NCI-H2171 (cell line): ENCODE measurements at regions not wholly inside any gene's neighbourhood (a gene's known extent, or its start where the extent isn't known, plus 50 kb on each side); places are given as distances from the start of the nearest gene placed in this dataset.
"Not testable (repeated sequence)": the region's sequence is repeated elsewhere in the genome, so short reads cannot be mapped to it uniquely, and the experiment has no call there.

Experiments used
- DNase-seq: peaks from one replicate; lab custom pipeline; 2025; lab: John Stamatoyannopoulos, UW

GRCh38 chr19:37303591-37304171, 67.2 kb upstream of the ZNF527 start:
- DNase-seq, result no peak

- DNase-seq, result peak; percentile 60
These were observed 66.6 kb upstream of the ZNF527 start for GRCh38 chr19:37304190-37304883.

GRCh38 chr19:37304884-37305255, 66.0 kb upstream of the ZNF527 start:
- DNase-seq, result no peak

GRCh38 chr19:37306383-37306963, 64.4 kb upstream of the ZNF527 start:
- no peak for DNase-seq

- DNase-seq, result no peak
These were observed 60.9 kb upstream of the ZNF527 start for GRCh38 chr19:37309834-37310575.

GRCh38 chr19:37312531-37313334, 58.2 kb upstream of the ZNF527 start:
- peak; percentile 46 for DNase-seq

GRCh38 chr19:37313335-37313627, 57.6 kb upstream of the ZNF527 start:
- no peak for DNase-seq

- DNase-seq, result peak; percentile 94
These were observed 53.3 kb upstream of the ZNF527 start for GRCh38 chr19:37317403-37318209.

GRCh38 chr19:37320988-37321387, 49.9 kb upstream of the ZNF527 start:
- DNase-seq, result not testable (repeated sequence)
